ENCODE measurements at regions not wholly inside any gene's neighbourhood (a gene's known extent, or its start where the extent isn't known, plus 50 kb on each side); places are given as distances from the start of the nearest gene placed in this dataset.

DNA sequence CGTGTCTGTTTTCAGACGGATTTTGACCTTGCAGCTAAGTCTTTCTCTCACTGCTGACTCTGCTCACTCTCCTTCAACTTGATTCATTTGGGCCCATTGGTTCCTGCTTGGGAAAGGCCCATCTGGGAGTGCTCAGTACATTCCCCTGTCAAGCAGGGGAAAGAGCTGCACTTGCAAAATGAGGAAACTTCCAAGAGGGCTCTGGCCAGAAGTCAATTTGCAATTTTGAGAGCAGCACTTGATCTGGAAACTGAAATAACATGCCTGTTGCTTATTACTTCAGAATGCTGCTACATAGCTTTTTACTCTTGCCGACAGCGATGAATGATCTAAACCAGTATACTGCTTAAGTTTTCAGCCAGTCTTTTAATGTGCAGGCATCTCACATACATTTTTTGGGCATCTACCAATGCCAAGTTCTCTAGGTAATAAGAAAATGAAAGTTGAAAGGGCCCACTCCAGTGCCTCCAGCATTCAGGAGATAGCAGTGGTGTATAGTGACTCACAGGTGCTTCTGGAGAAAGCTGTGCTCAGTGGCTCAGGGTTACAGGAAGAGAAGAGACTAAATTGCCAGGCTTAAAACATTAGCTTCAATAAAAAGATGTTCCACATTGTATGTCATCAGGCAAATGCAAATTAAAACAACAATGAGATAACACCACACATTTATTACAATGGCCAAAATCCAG, 70.1 kb upstream of the RORA start:
- no peak for DNase-seq
- Histone ChIP-seq H3K4me1 (no peaks in the 10 kb centered on the region), H3K36me3 (ENCODE audit: control insufficient read depth, insufficient read depth, low read length) (no peaks in the 10 kb centered on the region), H3K9me3 (no peaks in the 10 kb centered on the region), H3K27me3 (replicated peaks; ENCODE audit: control insufficient read depth, insufficient read depth, low read length) (no peaks in the 10 kb centered on the region), H3K4me3 (ENCODE audit: low read depth, low read length) (no peak overlapping the region)
- H3K27ac Mint-ChIP-seq (ENCODE audit: unreplicated experiment) = no peak overlapping the region
- H3K36me3 Mint-ChIP-seq (ENCODE audit: insufficient read depth, unreplicated experiment) = no peaks in the 10 kb centered on the region
- CTCF ChIA-PET = no interaction called here
- H3K9me3 Mint-ChIP-seq (ENCODE audit: unreplicated experiment) = no peaks in the 10 kb centered on the region
- BruUV-seq (replicated peaks) = no TSS peak
- no peak overlapping the region for H3K4me3 Mint-ChIP-seq (ENCODE audit: unreplicated experiment)
- intact Hi-C loops (cut with micrococcal nuclease; ENCODE audit: unreplicated experiment) = no loop called here
- H3K4me1 Mint-ChIP-seq (ENCODE audit: low read depth, unreplicated experiment) = no peaks in the 10 kb centered on the region
- H3K27me3 Mint-ChIP-seq (ENCODE audit: insufficient read depth, unreplicated experiment) = peaks cover 5% of the 10 kb centered on the region
- POLR2A ChIA-PET = no interaction called here
- TF ChIP-seq, protein P1, sequence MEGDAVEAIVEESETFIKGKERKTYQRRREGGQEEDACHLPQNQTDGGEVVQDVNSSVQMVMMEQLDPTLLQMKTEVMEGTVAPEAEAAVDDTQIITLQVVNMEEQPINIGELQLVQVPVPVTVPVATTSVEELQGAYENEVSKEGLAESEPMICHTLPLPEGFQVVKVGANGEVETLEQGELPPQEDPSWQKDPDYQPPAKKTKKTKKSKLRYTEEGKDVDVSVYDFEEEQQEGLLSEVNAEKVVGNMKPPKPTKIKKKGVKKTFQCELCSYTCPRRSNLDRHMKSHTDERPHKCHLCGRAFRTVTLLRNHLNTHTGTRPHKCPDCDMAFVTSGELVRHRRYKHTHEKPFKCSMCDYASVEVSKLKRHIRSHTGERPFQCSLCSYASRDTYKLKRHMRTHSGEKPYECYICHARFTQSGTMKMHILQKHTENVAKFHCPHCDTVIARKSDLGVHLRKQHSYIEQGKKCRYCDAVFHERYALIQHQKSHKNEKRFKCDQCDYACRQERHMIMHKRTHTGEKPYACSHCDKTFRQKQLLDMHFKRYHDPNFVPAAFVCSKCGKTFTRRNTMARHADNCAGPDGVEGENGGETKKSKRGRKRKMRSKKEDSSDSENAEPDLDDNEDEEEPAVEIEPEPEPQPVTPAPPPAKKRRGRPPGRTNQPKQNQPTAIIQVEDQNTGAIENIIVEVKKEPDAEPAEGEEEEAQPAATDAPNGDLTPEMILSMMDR (IDR thresholded peaks at IDR 0.05; ENCODE audit: insufficient read depth in 1 of 2, low read depth in 1 of 2, low read length in 1 of 2, severe bottlenecking in 1 of 2, unreplicated experiment in 1 of 2) = no peak

DNA sequence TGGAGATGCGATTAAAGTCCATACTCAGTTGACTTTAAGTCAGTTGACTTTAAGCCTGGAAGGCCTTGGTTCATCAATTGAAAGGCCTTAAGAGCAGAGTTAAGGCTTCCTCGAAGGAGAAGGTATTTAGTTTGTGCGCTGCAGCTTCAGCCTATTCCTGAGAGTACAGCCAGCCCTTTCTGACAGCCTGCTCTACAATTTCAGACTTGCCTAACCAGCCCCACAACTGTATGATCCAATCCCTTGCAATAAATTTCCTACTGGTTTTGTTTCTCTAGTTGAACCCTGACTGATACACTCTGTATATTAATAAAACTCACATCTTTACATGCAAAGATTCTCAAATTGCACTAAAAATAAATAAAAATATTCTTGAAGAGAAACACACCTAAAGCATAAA, 66.1 kb upstream of the RORA start:
- Mint-ChIP-seq H3K4me3 (ENCODE audit: unreplicated experiment) (no peak overlapping the region), H3K9me3 (ENCODE audit: unreplicated experiment) (no peaks in the 10 kb centered on the region), H3K27ac (ENCODE audit: unreplicated experiment) (no peak overlapping the region), H3K27me3 (ENCODE audit: insufficient read depth, unreplicated experiment) (peaks cover 13% of the 10 kb centered on the region), H3K4me1 (ENCODE audit: low read depth, unreplicated experiment) (no peaks in the 10 kb centered on the region), H3K36me3 (ENCODE audit: insufficient read depth, unreplicated experiment) (no peaks in the 10 kb centered on the region)
- ChIA-PET POLR2A (no interaction called here), CTCF (no interaction called here)
- no peak overlapping the region for H3K4me3 ChIP-seq (ENCODE audit: low read depth, low read length)
- no peaks in the 10 kb centered on the region for H3K9me3 ChIP-seq
- no peaks in the 10 kb centered on the region for H3K27me3 ChIP-seq (replicated peaks; ENCODE audit: control insufficient read depth, insufficient read depth, low read length)
- no peaks in the 10 kb centered on the region for H3K36me3 ChIP-seq (ENCODE audit: control insufficient read depth, insufficient read depth, low read length)
- BruUV-seq (replicated peaks) = no TSS peak
- H3K4me1 ChIP-seq = no peaks in the 10 kb centered on the region
- TF ChIP-seq, protein P1 (IDR thresholded peaks at IDR 0.05; ENCODE audit: insufficient read depth in 1 of 2, low read depth in 1 of 2, low read length in 1 of 2, severe bottlenecking in 1 of 2, unreplicated experiment in 1 of 2) = no peak
- DNase-seq = no peak
- intact Hi-C loops (cut with micrococcal nuclease; ENCODE audit: unreplicated experiment) = no loop called here

DNA sequence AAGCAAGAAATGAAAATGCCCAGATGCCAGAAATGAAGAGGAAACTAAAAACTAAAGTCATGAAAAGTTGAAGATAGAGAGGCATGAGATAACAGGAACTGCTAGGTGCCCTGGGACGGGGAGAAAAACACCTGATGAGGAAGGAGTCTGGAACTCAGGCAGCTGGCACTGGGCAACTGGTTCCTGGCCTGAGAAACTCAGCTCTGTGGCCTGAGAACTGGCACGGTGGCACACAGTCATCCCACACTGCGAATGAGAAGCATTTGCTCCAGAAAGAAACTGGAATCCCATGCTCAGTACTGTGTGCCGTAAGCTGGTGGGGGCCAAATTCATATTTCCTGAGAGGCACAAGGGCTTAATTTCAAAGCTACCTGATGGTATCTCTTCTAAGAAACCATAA, 53.6 kb upstream of the RORA start:
- TF ChIP-seq, protein P1 (IDR thresholded peaks at IDR 0.05; ENCODE audit: insufficient read depth in 1 of 2, low read depth in 1 of 2, low read length in 1 of 2, severe bottlenecking in 1 of 2, unreplicated experiment in 1 of 2) = no peak
- ChIA-PET POLR2A (no interaction called here), CTCF (no interaction called here)
- Mint-ChIP-seq H3K27me3 (ENCODE audit: insufficient read depth, unreplicated experiment) (peaks cover 3% of the 10 kb centered on the region), H3K4me3 (ENCODE audit: unreplicated experiment) (no peak overlapping the region), H3K4me1 (ENCODE audit: low read depth, unreplicated experiment) (no peaks in the 10 kb centered on the region), H3K36me3 (ENCODE audit: insufficient read depth, unreplicated experiment) (no peaks in the 10 kb centered on the region), H3K27ac (ENCODE audit: unreplicated experiment) (no peak overlapping the region), H3K9me3 (ENCODE audit: unreplicated experiment) (no peaks in the 10 kb centered on the region)
- no peaks in the 10 kb centered on the region for H3K27me3 ChIP-seq (replicated peaks; ENCODE audit: control insufficient read depth, insufficient read depth, low read length)
- no peaks in the 10 kb centered on the region for H3K36me3 ChIP-seq (ENCODE audit: control insufficient read depth, insufficient read depth, low read length)
- no peak overlapping the region for H3K4me3 ChIP-seq (ENCODE audit: low read depth, low read length)
- intact Hi-C loops (cut with micrococcal nuclease; ENCODE audit: unreplicated experiment) = no loop called here
- H3K4me1 ChIP-seq = no peaks in the 10 kb centered on the region
- H3K9me3 ChIP-seq = no peaks in the 10 kb centered on the region
- no TSS peak for BruUV-seq (replicated peaks)
- no peak for DNase-seq

Measured in Caco-2 (cell line).